ENCODE measurements at regions not wholly inside any gene's neighbourhood (a gene's known extent, or its start where the extent isn't known, plus 50 kb on each side); places are given as distances from the start of the nearest gene placed in this dataset.

- TF ChIP-seq ZNF384 (IDR thresholded peaks at IDR 0.05) (no peak), BHLHE40 (IDR thresholded peaks at IDR 0.05; ENCODE audit: borderline replicate concordance) (no peak), NFRKB (IDR thresholded peaks at IDR 0.05) (no peak), SP1 (IDR thresholded peaks at IDR 0.05) (no peak)
These were observed 214.1 kb upstream of the ADCY2 start for GRCh38 chr5:7181841-7182240.

Measured in HEK293T (cell line).